ENCODE measurements at regions not wholly inside any gene's neighbourhood (a gene's known extent, or its start where the extent isn't known, plus 50 kb on each side); places are given as distances from the start of the nearest gene placed in this dataset.

DNA sequence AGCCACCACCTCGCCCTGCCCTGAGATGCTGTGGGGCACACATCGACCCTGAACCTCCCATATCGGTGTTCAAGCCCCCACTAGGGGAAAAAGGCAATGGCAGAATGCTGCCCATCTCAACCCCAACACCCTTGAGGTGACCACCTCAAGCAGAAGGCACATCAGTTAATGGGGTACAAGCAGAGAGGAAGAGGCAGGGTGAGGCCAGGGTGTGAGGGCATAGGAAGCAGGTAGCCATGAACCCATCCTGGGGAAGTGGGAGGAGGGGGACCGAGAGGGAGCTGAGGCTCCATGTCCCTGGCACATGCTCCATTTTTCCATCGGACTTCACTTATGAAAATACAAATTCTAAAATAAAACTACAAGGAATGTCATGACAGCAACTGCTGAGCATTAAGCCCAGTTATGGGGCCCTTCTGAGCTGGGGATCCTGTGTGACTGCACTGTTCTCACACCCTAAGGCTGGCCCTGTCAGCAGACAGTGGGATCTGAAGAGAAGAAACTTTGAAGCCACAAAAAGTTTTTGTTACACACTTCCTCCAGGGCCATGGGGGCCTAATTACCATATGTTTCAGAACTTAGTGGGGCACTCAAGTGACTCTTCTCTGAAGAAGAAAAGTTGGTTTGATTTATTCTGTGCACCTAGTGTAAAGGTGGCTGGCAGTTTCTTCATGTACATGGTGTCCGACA is 68.2 kb upstream of the FAM241A start:
- no peaks in the 10 kb centered on the region for H3K79me2 ChIP-seq (ENCODE audit: control insufficient read depth, insufficient read depth, low read length)
- H3K9me3 ChIP-seq (replicated peaks; ENCODE audit: control insufficient read depth, insufficient read depth, low read length), result no peaks in the 10 kb centered on the region
- peaks cover 2% of the 10 kb centered on the region for H3K4me1 ChIP-seq (ENCODE audit: control insufficient read depth, extremely low read depth, insufficient read depth, low read length)
- H2AFZ ChIP-seq (ENCODE audit: low read depth, low read length), result no peak overlapping the region
- no peak overlapping the region for H3K4me2 ChIP-seq (ENCODE audit: insufficient read depth, low read length)
- FAIRE-seq (no peak), DNase-seq (ENCODE audit: low read depth, low spot score) (no peak)
- dilution Hi-C loops (cut with MboI; ENCODE audit: extremely low pct_ligation_motif_present, low sequenced_read_pairs), result no loop called here
- no TSS peak for BruUV-seq (replicated peaks)
- TF ChIP-seq EZH2 (IDR thresholded peaks at IDR 0.05; ENCODE audit: borderline replicate concordance, low read depth, low read length, severe bottlenecking) (no peak), POLR2A (IDR thresholded peaks at IDR 0.05; ENCODE audit: low read depth, low read length) (no peak), POLR2AphosphoS5 (IDR thresholded peaks at IDR 0.05; ENCODE audit: insufficient read depth, low read depth, low read length) (no peak), GATA2 (IDR thresholded peaks at IDR 0.05; ENCODE audit: insufficient read depth, insufficient read length, low read depth, low read length) (no peak), JUN (IDR thresholded peaks at IDR 0.05; ENCODE audit: borderline replicate concordance, insufficient read depth, insufficient read length, low read depth) (no peak), MYC (IDR thresholded peaks at IDR 0.05; ENCODE audit: low read depth, low read length) (no peak)
- no peaks in the 10 kb centered on the region for H3K27me3 ChIP-seq (ENCODE audit: control insufficient read depth in 2 of 2, insufficient read depth in 2 of 2, low read length in 2 of 2)
- no peak overlapping the region for H3K9ac ChIP-seq (replicated peaks; ENCODE audit: extremely low read depth, insufficient read depth, low read length)
- H4K20me1 ChIP-seq (replicated peaks; ENCODE audit: control insufficient read depth, extremely low read depth, insufficient read depth, low read length), result no peaks in the 10 kb centered on the region
- ChIA-PET POLR2A (no interaction called here), CTCF (interaction anchor here (1.1 to 3.7 kb wide), 3 partner anchors 22 to 190 kb away, joined by 3 to 20 read pairs (median 3); no protein-coding TSS in a partner anchor)
- no peaks in the 10 kb centered on the region for H3K36me3 ChIP-seq (ENCODE audit: control insufficient read depth in 2 of 2, extremely low read depth in 1 of 2, insufficient read depth in 2 of 2, low read length in 2 of 2)
- intact Hi-C loops (cut with micrococcal nuclease), result no loop called here
- no peak overlapping the region for H3K4me3 ChIP-seq (replicated peaks in 1 of 3; ENCODE audit: insufficient read depth in 1 of 3, low read depth in 1 of 3, low read length in 3 of 3)
- H3K9me1 ChIP-seq (replicated peaks; ENCODE audit: control insufficient read depth, extremely low read depth, insufficient read depth, low read length), result no peaks in the 10 kb centered on the region
- H3K27ac ChIP-seq (ENCODE audit: insufficient read depth, low read depth, low read length), result no peak overlapping the region

GRCh38 chr4:112077743-112078142 is 67.5 kb upstream of the FAM241A start:
- no peaks in the 10 kb centered on the region for H3K9me1 ChIP-seq (replicated peaks; ENCODE audit: control insufficient read depth, extremely low read depth, insufficient read depth, low read length)
- H3K4me2 ChIP-seq (ENCODE audit: insufficient read depth, low read length), result no peak overlapping the region
- BruUV-seq (replicated peaks), result no TSS peak
- H2AFZ ChIP-seq (ENCODE audit: low read depth, low read length), result no peak overlapping the region
- H4K20me1 ChIP-seq (replicated peaks; ENCODE audit: control insufficient read depth, extremely low read depth, insufficient read depth, low read length), result no peaks in the 10 kb centered on the region
- intact Hi-C loops (cut with micrococcal nuclease) (no loop called here), dilution Hi-C loops (cut with MboI; ENCODE audit: extremely low pct_ligation_motif_present, low sequenced_read_pairs) (no loop called here)
- no peak overlapping the region for H3K4me3 ChIP-seq (replicated peaks in 1 of 3; ENCODE audit: insufficient read depth in 1 of 3, low read depth in 1 of 3, low read length in 3 of 3)
- H3K4me1 ChIP-seq (ENCODE audit: control insufficient read depth, extremely low read depth, insufficient read depth, low read length), result peaks cover 9% of the 10 kb centered on the region
- DNase-seq (ENCODE audit: low read depth, low spot score) (no peak), FAIRE-seq (no peak)
- no peaks in the 10 kb centered on the region for H3K9me3 ChIP-seq (replicated peaks; ENCODE audit: control insufficient read depth, insufficient read depth, low read length)
- H3K27ac ChIP-seq (ENCODE audit: insufficient read depth, low read depth, low read length), result no peak overlapping the region
- no peaks in the 10 kb centered on the region for H3K27me3 ChIP-seq (ENCODE audit: control insufficient read depth in 2 of 2, insufficient read depth in 2 of 2, low read length in 2 of 2)
- CTCF ChIA-PET, result interaction anchor here (1.1 to 3.7 kb wide), 2 partner anchors 21 to 190 kb away, joined by 3 to 20 read pairs; no protein-coding TSS in a partner anchor
- POLR2A ChIA-PET, result no interaction called here
- no peaks in the 10 kb centered on the region for H3K36me3 ChIP-seq (ENCODE audit: control insufficient read depth in 2 of 2, extremely low read depth in 1 of 2, insufficient read depth in 2 of 2, low read length in 2 of 2)
- no peaks in the 10 kb centered on the region for H3K79me2 ChIP-seq (ENCODE audit: control insufficient read depth, insufficient read depth, low read length)
- TF ChIP-seq JUN (IDR thresholded peaks at IDR 0.05; ENCODE audit: borderline replicate concordance, insufficient read depth, insufficient read length, low read depth) (no peak), GATA2 (IDR thresholded peaks at IDR 0.05; ENCODE audit: insufficient read depth, insufficient read length, low read depth, low read length) (no peak), MYC (IDR thresholded peaks at IDR 0.05; ENCODE audit: low read depth, low read length) (no peak), FOS (IDR thresholded peaks at IDR 0.05; ENCODE audit: borderline replicate concordance, insufficient read depth, low read length) (no peak), POLR2A (IDR thresholded peaks at IDR 0.05; ENCODE audit: low read depth, low read length) (no peak), POLR2AphosphoS5 (IDR thresholded peaks at IDR 0.05; ENCODE audit: insufficient read depth, low read depth, low read length) (no peak), CTCF (IDR thresholded peaks at IDR 0.05; ENCODE audit: extremely low read depth in 1 of 2, insufficient read depth in 1 of 2, low read depth in 1 of 2, low read length in 2 of 2) (no peak), EZH2 (IDR thresholded peaks at IDR 0.05; ENCODE audit: borderline replicate concordance, low read depth, low read length, severe bottlenecking) (no peak)
- TF ChIP-seq, protein P1, sequence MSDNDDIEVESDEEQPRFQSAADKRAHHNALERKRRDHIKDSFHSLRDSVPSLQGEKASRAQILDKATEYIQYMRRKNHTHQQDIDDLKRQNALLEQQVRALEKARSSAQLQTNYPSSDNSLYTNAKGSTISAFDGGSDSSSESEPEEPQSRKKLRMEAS (IDR thresholded peaks at IDR 0.05; ENCODE audit: insufficient read depth, insufficient read length), result no peak
- H3K9ac ChIP-seq (replicated peaks; ENCODE audit: extremely low read depth, insufficient read depth, low read length), result no peak overlapping the region

Measured in endothelial cell of umbilical vein (primary cell).